Keratinocyte (primary cell): ENCODE measurements at regions not wholly inside any gene's neighbourhood (a gene's known extent, or its start where the extent isn't known, plus 50 kb on each side); places are given as distances from the start of the nearest gene placed in this dataset.
A peak's percentile ranks its signal among the peaks of the same experiment; 100 is the strongest.

Experiments used
- DNase-seq: peaks from one replicate; pipeline ENCODE4 v3.0.0-alpha.2; 2011; ENCODE audit warnings: low read depth, missing footprints, low spot score
- FAIRE-seq: peaks from 2 replicates; lab custom pipeline; 2011; peaks lifted over from hg19 to GRCh38; lab: Jason Lieb, UNC
- H2AFZ ChIP-seq: 2 replicates; pipeline ENCODE4 v1.6.0; 2012; ENCODE audit warnings: low read length, control low read depth, inconsistent platforms; ENCODE audit not compliant: control insufficient read depth
- H3K27ac ChIP-seq: 2 replicates; pipeline ENCODE4 v1.5.1; 2011; ENCODE audit warnings: low read length; ENCODE audit not compliant: control insufficient read depth, insufficient read depth
- H3K27me3 ChIP-seq: 3 replicates; pipeline ENCODE4 v1.6.0; 2011; ENCODE audit warnings: low read length; ENCODE audit not compliant: control insufficient read depth, insufficient read depth; ENCODE audit errors: extremely low read depth
- H3K36me3 ChIP-seq, 2 experiments: 2 replicates in 1 of 2; 3 replicates in 1 of 2; pipeline ENCODE4 v1.5.1; 2011; ENCODE audit warnings: low read length in 2 of 2, mild to moderate bottlenecking in 1 of 2; ENCODE audit not compliant: control insufficient read depth in 2 of 2, insufficient read depth in 2 of 2; ENCODE audit errors: extremely low read depth in 1 of 2
- H3K4me1 ChIP-seq: 3 replicates; pipeline ENCODE4 v1.5.1; 2011; ENCODE audit warnings: low read length; ENCODE audit not compliant: control insufficient read depth, insufficient read depth; ENCODE audit errors: extremely low read depth
- H3K4me2 ChIP-seq: 3 replicates; pipeline ENCODE4 v1.6.0; 2011; ENCODE audit warnings: low read depth, low read length; ENCODE audit not compliant: control insufficient read depth, insufficient read depth; ENCODE audit errors: extremely low read depth
- H3K4me3 ChIP-seq, 3 experiments: fragments of 200-600 bp in 1 of 3; sonication (generic) in 1 of 3; 2 replicates in 2 of 3; 3 replicates in 1 of 3; pipeline ENCODE4 v1.5.1; 2011 to 2016; ENCODE audit warnings: low read length in 3 of 3, mild to moderate bottlenecking in 3 of 3, control low read depth in 2 of 3, inconsistent platforms in 1 of 3, low read depth in 1 of 3, mixed read lengths in 1 of 3, mixed run types in 1 of 3, moderate library complexity in 1 of 3; ENCODE audit not compliant: control insufficient read depth in 2 of 3, insufficient read depth in 2 of 3; ENCODE audit errors: extremely low read depth in 1 of 3
- H3K79me2 ChIP-seq: 2 replicates; pipeline ENCODE4 v1.6.0; 2012; ENCODE audit warnings: low read length; ENCODE audit not compliant: control insufficient read depth, insufficient read depth
- H3K9ac ChIP-seq: 3 replicates; pipeline ENCODE4 v1.6.0; 2011; ENCODE audit warnings: low read length; ENCODE audit not compliant: control insufficient read depth, insufficient read depth; ENCODE audit errors: extremely low read depth
- H3K9me1 ChIP-seq: 3 replicates; pipeline ENCODE4 v1.6.0; 2011; ENCODE audit warnings: low read length; ENCODE audit not compliant: control insufficient read depth, insufficient read depth; ENCODE audit errors: extremely low read depth
- H3K9me3 ChIP-seq: 2 replicates; pipeline ENCODE4 v1.5.1; 2012; ENCODE audit warnings: low read depth, low read length; ENCODE audit not compliant: control insufficient read depth
- H4K20me1 ChIP-seq: 3 replicates; pipeline ENCODE4 v1.6.0; 2011; ENCODE audit warnings: low read length; ENCODE audit not compliant: control insufficient read depth, insufficient read depth; ENCODE audit errors: extremely low read depth
- EZH2 ChIP-seq: IDR thresholded peaks from one replicate; pipeline ENCODE4 v1.6.1; 2012; ENCODE audit warnings: inconsistent platforms, mild to moderate bottlenecking, low read length, moderate library complexity
- dilution Hi-C: fragments of 300-500 bp; cut with MboI; formaldehyde crosslinking; loops from one replicate; pipeline ENCODE4 v1.7.0; 2020; ENCODE audit warnings: low sequenced_read_pairs; ENCODE audit not compliant: extremely low pct_ligation_motif_present
- TF ChIP-seq, protein P1 (sequence below), 3 experiments: IDR thresholded peaks in 1 of 3; conservative IDR thresholded peaks in 1 of 3; optimal IDR thresholded peaks in 1 of 3; 2 replicates in 2 of 3; 3 replicates in 1 of 3; pipeline versions ENCODE3 to v1.5.1; 2011; ENCODE audit warnings: low read length in 3 of 3, mild to moderate bottlenecking in 3 of 3, moderate library complexity in 2 of 3, control low read depth in 1 of 3, inconsistent platforms in 1 of 3; ENCODE audit not compliant: insufficient read depth in 2 of 3; ENCODE audit errors: extremely low read depth in 1 of 3

DNA sequence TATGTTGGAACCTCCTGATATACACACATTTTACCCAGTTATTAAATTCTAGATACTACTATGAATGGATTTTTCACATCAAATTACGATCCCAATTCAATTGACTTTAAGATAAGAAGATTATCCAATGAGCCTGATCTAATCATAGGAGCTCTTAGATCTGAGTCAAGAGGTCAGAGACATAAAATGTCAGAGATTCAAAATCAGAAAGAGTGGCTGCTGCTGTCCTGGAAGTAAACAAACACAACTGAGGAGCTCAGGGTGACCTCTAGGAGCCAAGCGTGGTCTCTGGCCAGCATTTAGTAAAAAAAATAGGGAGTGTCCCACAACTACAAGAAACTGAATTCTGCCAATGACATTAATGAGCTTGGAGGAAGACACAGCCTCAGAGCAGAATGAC lies 557.1 kb upstream of the CBLB start:
- H3K27ac ChIP-seq: no peak overlapping the region
- H3K4me2 ChIP-seq: no peak overlapping the region
- no peak for TF ChIP-seq EZH2
- TF ChIP-seq, protein P1, sequence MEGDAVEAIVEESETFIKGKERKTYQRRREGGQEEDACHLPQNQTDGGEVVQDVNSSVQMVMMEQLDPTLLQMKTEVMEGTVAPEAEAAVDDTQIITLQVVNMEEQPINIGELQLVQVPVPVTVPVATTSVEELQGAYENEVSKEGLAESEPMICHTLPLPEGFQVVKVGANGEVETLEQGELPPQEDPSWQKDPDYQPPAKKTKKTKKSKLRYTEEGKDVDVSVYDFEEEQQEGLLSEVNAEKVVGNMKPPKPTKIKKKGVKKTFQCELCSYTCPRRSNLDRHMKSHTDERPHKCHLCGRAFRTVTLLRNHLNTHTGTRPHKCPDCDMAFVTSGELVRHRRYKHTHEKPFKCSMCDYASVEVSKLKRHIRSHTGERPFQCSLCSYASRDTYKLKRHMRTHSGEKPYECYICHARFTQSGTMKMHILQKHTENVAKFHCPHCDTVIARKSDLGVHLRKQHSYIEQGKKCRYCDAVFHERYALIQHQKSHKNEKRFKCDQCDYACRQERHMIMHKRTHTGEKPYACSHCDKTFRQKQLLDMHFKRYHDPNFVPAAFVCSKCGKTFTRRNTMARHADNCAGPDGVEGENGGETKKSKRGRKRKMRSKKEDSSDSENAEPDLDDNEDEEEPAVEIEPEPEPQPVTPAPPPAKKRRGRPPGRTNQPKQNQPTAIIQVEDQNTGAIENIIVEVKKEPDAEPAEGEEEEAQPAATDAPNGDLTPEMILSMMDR (optimal IDR thresholded peaks at IDR 0.05 in 1 of 3, IDR thresholded peaks at IDR 0.05 in 1 of 3, conservative IDR thresholded peaks at IDR 0.05 in 1 of 3; ENCODE audit: extremely low read depth in 1 of 3, insufficient read depth in 2 of 3, low read length in 3 of 3): no peak
- no peak overlapping the region for H2AFZ ChIP-seq
- no peak for FAIRE-seq
- no peaks in the 10 kb centered on the region for H3K36me3 ChIP-seq
- DNase-seq: no peak
- no peak overlapping the region for H3K4me3 ChIP-seq
- H3K4me1 ChIP-seq: peaks cover 5% of the 10 kb centered on the region
- dilution Hi-C loops: no loop called here
- H3K9me1 ChIP-seq: no peaks in the 10 kb centered on the region
- H3K9ac ChIP-seq: no peak overlapping the region
- H4K20me1 ChIP-seq: no peaks in the 10 kb centered on the region
- H3K9me3 ChIP-seq: no peaks in the 10 kb centered on the region
- H3K27me3 ChIP-seq: no peaks in the 10 kb centered on the region
- no peaks in the 10 kb centered on the region for H3K79me2 ChIP-seq

DNA sequence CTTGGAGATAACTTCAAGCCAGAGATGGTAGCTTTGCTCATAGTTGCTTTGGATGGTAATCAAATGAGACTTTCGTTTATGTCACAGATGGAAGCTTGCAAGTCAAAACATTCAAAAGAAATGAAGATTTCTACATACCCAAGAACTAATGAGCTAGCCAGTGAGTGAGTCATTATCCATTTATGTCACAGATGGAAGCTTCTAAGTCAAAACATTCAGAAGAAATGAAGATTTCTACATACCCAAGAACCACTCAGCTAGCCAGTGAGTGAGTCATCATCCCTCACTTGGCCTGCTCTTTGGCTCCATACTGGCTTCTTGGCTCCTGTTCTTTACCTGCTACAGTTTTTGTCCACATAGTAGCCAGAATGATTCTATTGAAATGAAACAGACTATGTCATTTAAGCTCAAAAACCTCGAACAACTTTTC lies 559.8 kb upstream of the CBLB start:
- DNase-seq: peak; percentile 58
- dilution Hi-C loops: no loop called here
- no peak overlapping the region for H3K27ac ChIP-seq

More for the DNA sequence above, 559.8 kb upstream of the CBLB start:
- no peaks in the 10 kb centered on the region for H3K79me2 ChIP-seq
- TF ChIP-seq, protein P1 (optimal IDR thresholded peaks at IDR 0.05 in 1 of 3, IDR thresholded peaks at IDR 0.05 in 1 of 3, conservative IDR thresholded peaks at IDR 0.05 in 1 of 3; ENCODE audit: extremely low read depth in 1 of 3, insufficient read depth in 2 of 3, low read length in 3 of 3): no peak
- no peak for TF ChIP-seq EZH2
- no peak overlapping the region for H3K9ac ChIP-seq
- H3K27me3 ChIP-seq: no peaks in the 10 kb centered on the region
- no peaks in the 10 kb centered on the region for H4K20me1 ChIP-seq
- H3K4me2 ChIP-seq: no peak overlapping the region
- H3K4me1 ChIP-seq: peaks cover 5% of the 10 kb centered on the region
- H3K9me1 ChIP-seq: no peaks in the 10 kb centered on the region
- H2AFZ ChIP-seq: no peak overlapping the region
- H3K9me3 ChIP-seq: no peaks in the 10 kb centered on the region
- H3K4me3 ChIP-seq: no peak overlapping the region
- FAIRE-seq: peak; percentile 74
- no peaks in the 10 kb centered on the region for H3K36me3 ChIP-seq
